RWPE1 (cell line): ENCODE measurements at regions not wholly inside any gene's neighbourhood (a gene's known extent, or its start where the extent isn't known, plus 50 kb on each side); places are given as distances from the start of the nearest gene placed in this dataset.

Source experiments
- CTCF ChIA-PET: fragments of 350-600 bp; sonication (Branson Sonifier 250); formaldehyde crosslinking; extraction: SDS; loops from one replicate; lab custom pipeline; 2021; lab: Yijun Ruan, JAX
- POLR2A ChIA-PET: fragments of 400-600 bp; formaldehyde crosslinking; extraction: SDS; loops from one replicate; lab custom pipeline; 2020; ENCODE audit warnings: antibody characterized with exemption; ENCODE audit not compliant: low non-redundant PET; lab: Yijun Ruan, JAX
- DNase-seq: peaks from one replicate; pipeline ENCODE4 v3.0.0; 2012; ENCODE audit warnings: low spot score
- H3K27ac ChIP-seq: fragments of 450-650 bp; 2 replicates; pipeline ENCODE4 v1.5.1; 2017
- TF ChIP-seq, protein P1 (sequence below): fragments of 450-650 bp; conservative IDR thresholded peaks from 2 replicates; pipeline ENCODE4 v1.5.1; 2017; ENCODE audit warnings: low read depth, mild to moderate bottlenecking

DNA sequence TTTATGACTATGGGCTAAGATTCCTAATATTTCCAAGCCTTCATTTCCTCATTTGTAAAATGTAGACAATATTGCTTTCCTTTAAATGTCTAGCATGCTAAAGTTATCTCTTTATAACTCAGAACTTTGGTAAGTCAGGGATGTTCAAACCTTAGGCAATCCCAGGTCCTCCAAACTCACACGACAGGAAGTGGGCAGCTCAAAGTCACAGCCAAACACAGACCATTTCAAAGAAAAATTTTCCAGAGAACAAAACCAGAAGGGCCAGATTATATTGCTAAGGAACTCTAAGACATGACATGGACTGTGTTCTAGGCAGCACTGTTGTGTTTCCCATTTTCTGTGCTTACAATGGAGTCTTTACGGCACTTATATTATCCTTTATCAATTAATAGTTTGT lies 87.8 kb upstream of the DYNC1I1 start:
- TF ChIP-seq, protein P1, sequence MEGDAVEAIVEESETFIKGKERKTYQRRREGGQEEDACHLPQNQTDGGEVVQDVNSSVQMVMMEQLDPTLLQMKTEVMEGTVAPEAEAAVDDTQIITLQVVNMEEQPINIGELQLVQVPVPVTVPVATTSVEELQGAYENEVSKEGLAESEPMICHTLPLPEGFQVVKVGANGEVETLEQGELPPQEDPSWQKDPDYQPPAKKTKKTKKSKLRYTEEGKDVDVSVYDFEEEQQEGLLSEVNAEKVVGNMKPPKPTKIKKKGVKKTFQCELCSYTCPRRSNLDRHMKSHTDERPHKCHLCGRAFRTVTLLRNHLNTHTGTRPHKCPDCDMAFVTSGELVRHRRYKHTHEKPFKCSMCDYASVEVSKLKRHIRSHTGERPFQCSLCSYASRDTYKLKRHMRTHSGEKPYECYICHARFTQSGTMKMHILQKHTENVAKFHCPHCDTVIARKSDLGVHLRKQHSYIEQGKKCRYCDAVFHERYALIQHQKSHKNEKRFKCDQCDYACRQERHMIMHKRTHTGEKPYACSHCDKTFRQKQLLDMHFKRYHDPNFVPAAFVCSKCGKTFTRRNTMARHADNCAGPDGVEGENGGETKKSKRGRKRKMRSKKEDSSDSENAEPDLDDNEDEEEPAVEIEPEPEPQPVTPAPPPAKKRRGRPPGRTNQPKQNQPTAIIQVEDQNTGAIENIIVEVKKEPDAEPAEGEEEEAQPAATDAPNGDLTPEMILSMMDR = no peak
- CTCF ChIA-PET = interaction anchor here (1.0 to 2.3 kb wide), 2 partner anchors 140 to 156 kb away, joined by 4 to 6 read pairs; no protein-coding TSS in a partner anchor
- no peak overlapping the region for H3K27ac ChIP-seq
- POLR2A ChIA-PET = no interaction called here
- DNase-seq = no peak

DNA sequence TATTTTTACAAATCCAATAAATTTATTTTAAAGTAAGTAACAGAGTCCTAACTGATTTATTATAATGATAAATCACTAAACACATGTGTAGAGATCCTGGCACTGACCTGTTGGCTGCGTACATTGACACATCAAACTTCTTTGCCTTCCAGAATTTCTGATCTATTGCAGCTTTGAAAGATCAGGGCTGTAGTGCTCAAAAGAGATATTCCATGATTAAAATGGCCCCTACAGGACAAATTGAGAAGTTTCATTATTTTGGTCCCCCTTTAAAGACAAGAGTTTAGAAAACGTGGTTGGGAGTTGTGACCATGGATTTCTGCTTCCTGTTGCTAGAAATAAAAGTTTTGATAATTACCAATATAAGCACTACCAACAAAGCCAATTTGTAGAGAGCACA lies 87.7 kb upstream of the PDK4 start:
- TF ChIP-seq, protein P1 = peak; percentile 45; the same call in 1 of the 2 replicates
- H3K27ac ChIP-seq = no peak overlapping the region
- no peak for DNase-seq
- POLR2A ChIA-PET = no interaction called here
- CTCF ChIA-PET = interaction anchor here (0.7 to 2.3 kb wide), 4 partner anchors 139 to 172 kb away, joined by 3 to 6 read pairs (median 4); no protein-coding TSS in a partner anchor

DNA sequence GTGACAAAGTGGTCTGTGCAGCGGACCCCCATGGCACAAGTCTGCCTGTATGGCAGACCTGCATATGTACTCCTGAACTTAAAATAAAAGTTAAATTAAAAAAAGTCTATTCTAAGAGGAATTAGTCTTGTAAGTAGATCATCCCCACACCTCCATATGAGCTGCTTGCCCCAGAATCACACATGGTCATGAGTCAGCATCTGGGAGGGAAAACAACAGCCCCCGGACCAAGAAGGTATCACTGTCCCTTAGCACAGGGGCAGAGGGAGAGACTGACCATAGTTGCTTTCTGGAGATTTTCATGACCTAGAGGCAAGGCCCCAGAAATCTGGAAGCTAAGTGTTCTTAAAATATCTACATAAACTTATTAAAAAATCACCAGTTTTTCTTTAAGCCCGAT lies 86.6 kb upstream of the PDK4 start:
- ChIA-PET CTCF (interaction anchor here (1.0 to 2.3 kb wide), 2 partner anchors 154 to 156 kb away, joined by 3 to 6 read pairs; no protein-coding TSS in a partner anchor), POLR2A (no interaction called here)
- no peak for DNase-seq
- TF ChIP-seq, protein P1 = no peak
- no peak overlapping the region for H3K27ac ChIP-seq

DNA sequence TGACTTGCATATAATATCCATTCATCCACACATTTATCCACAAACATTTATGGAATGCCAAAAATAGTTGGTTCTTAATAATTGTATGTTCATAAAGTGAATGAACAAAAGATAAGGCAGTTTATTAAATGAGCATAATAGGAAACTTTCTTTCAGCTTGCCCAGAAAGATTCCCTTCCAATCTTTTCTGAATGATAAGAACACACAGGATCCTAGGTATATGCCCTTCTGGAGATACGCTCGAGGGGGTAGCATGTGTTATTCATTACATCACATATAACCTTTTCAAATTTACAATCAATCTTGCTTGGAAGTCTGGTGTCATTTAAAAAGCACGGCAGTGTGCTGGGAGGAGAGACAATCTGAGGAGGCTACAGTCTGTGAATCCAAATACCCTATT lies 80.4 kb upstream of the PDK4 start:
- no peak overlapping the region for H3K27ac ChIP-seq
- no peak for DNase-seq
- ChIA-PET POLR2A (no interaction called here), CTCF (no interaction called here)
- TF ChIP-seq, protein P1 = no peak

DNA sequence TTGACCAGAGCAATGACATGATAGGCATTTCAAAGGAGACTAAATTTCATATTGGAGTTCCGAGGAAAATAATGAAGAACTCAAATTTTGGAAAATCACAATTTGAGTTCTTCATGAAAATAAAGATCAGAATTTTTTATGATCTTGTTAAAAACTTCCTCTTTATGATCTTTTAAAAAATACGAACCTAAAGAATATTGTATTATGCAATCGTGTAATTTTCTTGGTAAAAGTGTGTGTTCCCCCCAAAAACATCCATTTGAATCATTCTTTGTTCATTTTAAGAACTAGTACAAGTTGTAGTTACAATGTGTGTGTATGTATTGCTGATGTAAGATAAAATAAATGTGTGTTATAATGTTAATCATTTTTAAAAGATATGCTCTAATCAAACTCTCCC lies 79.3 kb upstream of the PDK4 start:
- TF ChIP-seq, protein P1 = no peak
- ChIA-PET CTCF (no interaction called here), POLR2A (no interaction called here)
- no peak overlapping the region for H3K27ac ChIP-seq
- DNase-seq = no peak

DNA sequence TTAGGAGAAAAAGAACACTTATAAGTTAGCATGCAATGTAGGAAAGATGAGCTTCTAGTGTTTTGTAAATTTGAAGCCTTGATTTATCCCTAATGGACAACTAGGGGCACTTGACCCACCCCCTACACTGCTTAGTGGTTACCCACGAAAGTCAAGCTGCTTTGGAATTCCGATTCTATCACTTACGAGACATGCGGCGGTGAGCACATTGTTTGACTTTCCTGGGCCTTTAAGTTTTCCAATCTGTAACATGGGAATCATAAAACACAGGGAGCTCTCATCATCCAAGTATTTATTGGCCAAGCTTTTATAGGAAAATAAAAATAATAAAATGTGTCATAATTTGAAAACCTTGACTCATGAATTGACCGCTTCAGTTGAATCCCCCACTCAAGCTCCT lies 78.7 kb upstream of the PDK4 start:
- CTCF ChIA-PET = interaction anchor here (0.7 kb wide), 1 partner anchor 36 kb away, joined by 3 read pairs; no protein-coding TSS in a partner anchor
- POLR2A ChIA-PET = no interaction called here
- H3K27ac ChIP-seq = no peak overlapping the region
- TF ChIP-seq, protein P1 = no peak
- no peak for DNase-seq
